ENCODE measurements at regions not wholly inside any gene's neighbourhood (a gene's known extent, or its start where the extent isn't known, plus 50 kb on each side); places are given as distances from the start of the nearest gene placed in this dataset.

DNA sequence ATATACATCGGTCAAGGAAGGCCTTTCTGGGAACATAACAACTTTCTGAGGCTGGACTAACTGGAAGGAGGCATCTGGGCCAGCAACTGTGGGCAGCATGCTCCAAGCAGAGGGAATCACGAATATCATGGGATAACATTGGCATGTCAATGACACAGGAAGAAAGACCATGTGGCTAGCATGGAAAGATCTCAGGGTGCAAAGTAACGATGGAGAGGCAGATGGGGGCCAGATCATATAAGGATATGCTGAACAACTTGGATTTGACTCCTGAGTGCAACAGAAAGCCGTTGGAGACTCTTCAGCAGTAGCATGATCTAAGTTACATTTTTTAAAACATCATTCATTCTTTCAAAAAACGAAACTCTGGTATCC is 133.6 kb downstream of the FOXI3 start:
- Mint-ChIP-seq H3K4me1 (no peaks in the 10 kb centered on the region), H3K27me3 (ENCODE audit: low read depth in 3 of 3) (peaks cover 0 to 4% (median 4%) of the 10 kb centered on the region in 3 donors), H3K4me3 (no peak overlapping the region), H3K27ac (no peak overlapping the region), H3K9me3 (peaks cover 0 to 4% (median 0%) of the 10 kb centered on the region in 7 donors), H3K36me3 (no peaks in the 10 kb centered on the region)
- H4K20me1 ChIP-seq (ENCODE audit: insufficient read depth, low read length) = no peaks in the 10 kb centered on the region
- no peak overlapping the region for H3K9ac ChIP-seq (ENCODE audit: insufficient read depth, low read length, poor library complexity, severe bottlenecking)
- no peak overlapping the region for H3K27ac ChIP-seq (ENCODE audit: low read depth in 1 of 2, low read length in 2 of 2)
- no peak overlapping the region for H2AFZ ChIP-seq (ENCODE audit: insufficient read depth, low read depth, low read length, poor library complexity, severe bottlenecking)
- H3K36me3 ChIP-seq (replicated peaks in 1 of 2; ENCODE audit: control insufficient read depth in 1 of 2, insufficient read depth in 2 of 2, low read length in 2 of 2) = no peaks in the 10 kb centered on the region
- TF ChIP-seq, protein P1, sequence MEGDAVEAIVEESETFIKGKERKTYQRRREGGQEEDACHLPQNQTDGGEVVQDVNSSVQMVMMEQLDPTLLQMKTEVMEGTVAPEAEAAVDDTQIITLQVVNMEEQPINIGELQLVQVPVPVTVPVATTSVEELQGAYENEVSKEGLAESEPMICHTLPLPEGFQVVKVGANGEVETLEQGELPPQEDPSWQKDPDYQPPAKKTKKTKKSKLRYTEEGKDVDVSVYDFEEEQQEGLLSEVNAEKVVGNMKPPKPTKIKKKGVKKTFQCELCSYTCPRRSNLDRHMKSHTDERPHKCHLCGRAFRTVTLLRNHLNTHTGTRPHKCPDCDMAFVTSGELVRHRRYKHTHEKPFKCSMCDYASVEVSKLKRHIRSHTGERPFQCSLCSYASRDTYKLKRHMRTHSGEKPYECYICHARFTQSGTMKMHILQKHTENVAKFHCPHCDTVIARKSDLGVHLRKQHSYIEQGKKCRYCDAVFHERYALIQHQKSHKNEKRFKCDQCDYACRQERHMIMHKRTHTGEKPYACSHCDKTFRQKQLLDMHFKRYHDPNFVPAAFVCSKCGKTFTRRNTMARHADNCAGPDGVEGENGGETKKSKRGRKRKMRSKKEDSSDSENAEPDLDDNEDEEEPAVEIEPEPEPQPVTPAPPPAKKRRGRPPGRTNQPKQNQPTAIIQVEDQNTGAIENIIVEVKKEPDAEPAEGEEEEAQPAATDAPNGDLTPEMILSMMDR (IDR thresholded peaks at IDR 0.05) = no peak
- peaks cover 0 to 2% of the 10 kb centered on the region in 2 donors for H3K9me3 ChIP-seq (replicated peaks in 1 of 2; ENCODE audit: control insufficient read depth in 1 of 2, insufficient read depth in 1 of 2, low read length in 2 of 2)
- no peaks in the 10 kb centered on the region for H3K4me1 ChIP-seq (ENCODE audit: control insufficient read depth in 1 of 2, insufficient read depth in 2 of 2, low read length in 2 of 2)
- H3K4me3 ChIP-seq (replicated peaks in 1 of 3; ENCODE audit: low read depth in 2 of 3, low read length in 3 of 3) = no peak overlapping the region
- no peak for DNase-seq
- no peak overlapping the region for H3K4me2 ChIP-seq (replicated peaks; ENCODE audit: extremely low read depth, low read length, poor library complexity, severe bottlenecking)
- intact Hi-C loops (cut with micrococcal nuclease) = no loop called here
- 95% methylated on average over 3 of the region's 5 CpGs for WGBS (ENCODE audit: insufficient coverage)
- no peaks in the 10 kb centered on the region for H3K27me3 ChIP-seq (ENCODE audit: control insufficient read depth in 2 of 2, insufficient read depth in 2 of 2, low read length in 2 of 2)
- no peaks in the 10 kb centered on the region for H3K79me2 ChIP-seq (ENCODE audit: insufficient read depth, low read length)

DNA sequence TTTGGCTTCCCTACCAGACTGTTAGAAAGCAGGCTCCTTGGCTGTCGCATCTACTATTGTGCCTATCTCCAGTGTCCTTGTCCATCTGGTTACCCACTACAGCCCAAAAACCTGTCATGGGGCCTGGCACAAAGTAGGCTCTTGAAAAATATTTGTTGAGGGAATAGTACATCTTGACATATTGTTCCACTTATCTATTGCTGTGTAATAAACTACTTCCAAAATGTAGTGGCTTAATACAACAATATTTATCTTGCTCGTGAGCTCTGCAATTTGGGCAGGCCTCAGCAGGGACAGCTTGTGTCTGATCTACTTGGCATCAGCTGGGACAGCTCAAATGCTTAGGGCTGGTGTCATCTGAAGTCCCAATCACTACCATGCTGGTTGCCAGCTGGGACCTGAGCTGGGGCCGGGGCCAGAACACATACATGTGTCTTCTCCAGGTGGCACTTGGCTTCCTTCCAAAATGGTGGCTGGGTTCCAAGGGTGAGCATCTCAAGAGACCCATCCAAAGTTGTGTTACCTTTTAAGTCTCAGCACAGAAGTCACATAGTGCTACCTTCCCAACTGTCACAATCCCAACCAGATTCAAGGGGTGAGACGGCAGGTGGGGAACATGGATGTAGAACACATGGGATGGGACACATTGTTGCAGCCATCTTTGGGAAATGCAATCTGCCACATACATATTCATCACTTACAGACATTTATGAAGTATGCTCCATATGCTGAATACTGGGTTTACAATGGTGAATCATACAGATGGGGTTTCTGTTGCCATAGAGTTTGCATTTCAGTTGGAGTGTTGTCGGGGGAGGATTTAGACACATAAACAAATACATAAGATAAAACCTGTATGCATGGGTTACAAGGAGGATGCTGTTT is 134.2 kb downstream of the FOXI3 start:
- Histone ChIP-seq H3K4me1 (ENCODE audit: control insufficient read depth in 1 of 2, insufficient read depth in 2 of 2, low read length in 2 of 2) (no peaks in the 10 kb centered on the region), H2AFZ (ENCODE audit: insufficient read depth, low read depth, low read length, poor library complexity, severe bottlenecking) (no peak overlapping the region), H3K79me2 (ENCODE audit: insufficient read depth, low read length) (no peaks in the 10 kb centered on the region), H3K27ac (ENCODE audit: low read depth in 1 of 2, low read length in 2 of 2) (no peak overlapping the region), H3K9me3 (replicated peaks in 1 of 2; ENCODE audit: control insufficient read depth in 1 of 2, insufficient read depth in 1 of 2, low read length in 2 of 2) (peaks cover 0 to 2% of the 10 kb centered on the region in 2 donors), H4K20me1 (ENCODE audit: insufficient read depth, low read length) (no peaks in the 10 kb centered on the region), H3K9ac (ENCODE audit: insufficient read depth, low read length, poor library complexity, severe bottlenecking) (no peak overlapping the region), H3K4me2 (replicated peaks; ENCODE audit: extremely low read depth, low read length, poor library complexity, severe bottlenecking) (no peak overlapping the region), H3K27me3 (ENCODE audit: control insufficient read depth in 2 of 2, insufficient read depth in 2 of 2, low read length in 2 of 2) (no peaks in the 10 kb centered on the region), H3K36me3 (replicated peaks in 1 of 2; ENCODE audit: control insufficient read depth in 1 of 2, insufficient read depth in 2 of 2, low read length in 2 of 2) (no peaks in the 10 kb centered on the region), H3K4me3 (replicated peaks in 1 of 3; ENCODE audit: low read depth in 2 of 3, low read length in 3 of 3) (no peak overlapping the region)
- Mint-ChIP-seq H3K4me3 (no peak overlapping the region), H3K4me1 (no peaks in the 10 kb centered on the region), H3K9me3 (peaks cover 0 to 4% (median 0%) of the 10 kb centered on the region in 7 donors), H3K36me3 (no peaks in the 10 kb centered on the region), H3K27me3 (ENCODE audit: low read depth in 3 of 3) (peaks cover 0 to 4% (median 4%) of the 10 kb centered on the region in 3 donors), H3K27ac (peak overlapping the region in 1 of 7 donors; percentile 24)
- TF ChIP-seq, protein P1 (IDR thresholded peaks at IDR 0.05) = no peak
- intact Hi-C loops (cut with micrococcal nuclease) = no loop called here
- DNase-seq = no peak
- WGBS (ENCODE audit: insufficient coverage) = 100% methylated on average over 3 of the region's 5 CpGs

Data from CD14-positive monocyte (primary cell).